PC-9 (cell line): ENCODE measurements at regions not wholly inside any gene's neighbourhood (a gene's known extent, or its start where the extent isn't known, plus 50 kb on each side); places are given as distances from the start of the nearest gene placed in this dataset.

Experiments used
- BruUV-seq: library from RNA; stranded (reverse); fragments of 400-500 nt; replicated peaks from 2 replicates; lab custom pipeline; 2021; lab: Mats Ljungman, UMichigan
- CTCF ChIA-PET: fragments of 300-600 bp; sonication (Branson Sonifier 250); formaldehyde crosslinking; loops from one replicate; lab custom pipeline; 2022; ENCODE audit warnings: antibody characterized with exemption; lab: Charles Lee
- POLR2A ChIA-PET: fragments of 300-600 bp; sonication (Branson Sonifier 250); formaldehyde crosslinking; loops from one replicate; lab custom pipeline; 2022; ENCODE audit warnings: antibody characterized with exemption; ENCODE audit not compliant: unreplicated experiment; lab: Charles Lee
- DNase-seq, 2 experiments: peaks; one replicate each; pipeline versions ENCODE4 v3.0.0 to v3.0.0-alpha.2; 2015 to 2022; ENCODE audit warnings: mixed read lengths in 1 of 2
- H2AFZ ChIP-seq: fragments of 200-600 bp; sonication (generic); 2 replicates; pipeline ENCODE4 v1.8.1; 2017; ENCODE audit warnings: antibody characterized with exemption
- H3F3A ChIP-seq: fragments of 200-600 bp; sonication (generic); 2 replicates; pipeline ENCODE4 v1.8.1; 2017; ENCODE audit warnings: antibody characterized with exemption, mild to moderate bottlenecking, low read depth; ENCODE audit not compliant: insufficient read depth
- H3K27ac ChIP-seq: fragments of 200-600 bp; sonication (generic); 2 replicates; pipeline ENCODE4 v1.6.1; 2016; ENCODE audit warnings: mixed run types
- H3K27me3 ChIP-seq: fragments of 200-600 bp; sonication (generic); 2 replicates; pipeline ENCODE4 v1.6.1; 2016; ENCODE audit warnings: low read depth, mixed run types; ENCODE audit not compliant: insufficient read depth
- H3K36me3 ChIP-seq: fragments of 200-600 bp; sonication (generic); 2 replicates; pipeline ENCODE4 v1.6.1; 2016; ENCODE audit warnings: low read depth, mixed run types
- H3K4me1 ChIP-seq: fragments of 200-600 bp; sonication (generic); replicated peaks from 2 replicates; pipeline ENCODE4 v1.6.1; 2016; ENCODE audit warnings: mixed run types; ENCODE audit not compliant: insufficient read depth
- H3K4me2 ChIP-seq: fragments of 200-600 bp; sonication (generic); 2 replicates; pipeline ENCODE4 v1.6.1; 2017; ENCODE audit warnings: mixed run types
- H3K4me3 ChIP-seq: fragments of 200-600 bp; sonication (generic); 2 replicates; pipeline ENCODE4 v1.6.1; 2016; ENCODE audit warnings: mixed run types
- H3K79me2 ChIP-seq: fragments of 200-600 bp; sonication (generic); 2 replicates; pipeline ENCODE4 v1.6.1; 2017; ENCODE audit warnings: low read depth, mixed run types
- H3K9me2 ChIP-seq: fragments of 200-600 bp; sonication (generic); 2 replicates; pipeline ENCODE4 v1.8.1; 2017; ENCODE audit warnings: mild to moderate bottlenecking; ENCODE audit not compliant: insufficient read depth
- H3K9me3 ChIP-seq: fragments of 200-600 bp; sonication (generic); 2 replicates; pipeline ENCODE4 v1.8.1; 2016; ENCODE audit warnings: low read depth; ENCODE audit not compliant: insufficient read depth
- H4K20me1 ChIP-seq: fragments of 200-600 bp; sonication (generic); 2 replicates; pipeline ENCODE4 v1.8.1; 2017; ENCODE audit not compliant: insufficient read depth
- CTCF ChIP-seq: fragments of 200-600 bp; sonication (generic); conservative IDR thresholded peaks from 2 replicates; pipeline ENCODE4 v1.6.1; 2017; ENCODE audit warnings: mixed run types, antibody characterized with exemption, mild to moderate bottlenecking, moderate library complexity
- EZH2 ChIP-seq: fragments of 200-600 bp; sonication (generic); IDR thresholded peaks from 2 replicates; pipeline ENCODE4 v1.8.0; 2017; ENCODE audit warnings: antibody characterized with exemption, low read depth
- intact Hi-C: fragments of 100-400 bp; cut with micrococcal nuclease; formaldehyde crosslinking; loops from one replicate; pipeline ENCODE4 v1.10.0; 2022; ENCODE audit not compliant: unreplicated experiment

- intact Hi-C loops: no loop called here
- TF ChIP-seq EZH2: no peak
- TF ChIP-seq CTCF: no peak
- Histone ChIP-seq H2AFZ (no peak overlapping the region), H3K4me3 (no peak overlapping the region), H3K4me1 (no peaks in the 10 kb centered on the region), H3K79me2 (no peaks in the 10 kb centered on the region), H3K36me3 (no peaks in the 10 kb centered on the region), H3K27me3 (peaks cover 3% of the 10 kb centered on the region; the same call in 1 of the 2 replicates), H3K4me2 (no peak overlapping the region), H3K9me2 (no peaks in the 10 kb centered on the region), H3F3A (no peaks in the 10 kb centered on the region), H3K27ac (no peak overlapping the region), H4K20me1 (no peaks in the 10 kb centered on the region), H3K9me3 (no peaks in the 10 kb centered on the region)
- BruUV-seq: no TSS peak
- DNase-seq: no peak
- CTCF ChIA-PET: no interaction called here
- POLR2A ChIA-PET: no interaction called here
Measured at GRCh38 chr5:164233791-164234190, 728.4 kb downstream of the MAT2B start.

- ChIA-PET POLR2A (no interaction called here), CTCF (no interaction called here)
- no peaks in the 10 kb centered on the region for H3K9me3 ChIP-seq
- intact Hi-C loops: no loop called here
- H3F3A ChIP-seq: no peaks in the 10 kb centered on the region
- no peaks in the 10 kb centered on the region for H3K79me2 ChIP-seq
- no peaks in the 10 kb centered on the region for H3K4me1 ChIP-seq
- TF ChIP-seq EZH2 (no peak), CTCF (no peak)
- no peak overlapping the region for H3K4me3 ChIP-seq
- H3K4me2 ChIP-seq: no peak overlapping the region
- H3K9me2 ChIP-seq: no peaks in the 10 kb centered on the region
- H3K27ac ChIP-seq: no peak overlapping the region
- no peaks in the 10 kb centered on the region for H3K36me3 ChIP-seq
- H2AFZ ChIP-seq: no peak overlapping the region
- DNase-seq: no peak
- BruUV-seq: no TSS peak
- no peaks in the 10 kb centered on the region for H4K20me1 ChIP-seq
- peaks cover 6% of the 10 kb centered on the region; the same call in 1 of the 2 replicates for H3K27me3 ChIP-seq
Measured at GRCh38 chr5:164234321-164234720, 728.9 kb downstream of the MAT2B start.

- intact Hi-C loops: no loop called here
- Histone ChIP-seq H3K27me3 (peaks cover 6% of the 10 kb centered on the region; the same call in 1 of the 2 replicates), H3K9me2 (no peaks in the 10 kb centered on the region), H3K4me3 (no peak overlapping the region), H3K4me1 (no peaks in the 10 kb centered on the region), H3K27ac (no peak overlapping the region), H3K36me3 (no peaks in the 10 kb centered on the region), H3F3A (no peaks in the 10 kb centered on the region), H2AFZ (no peak overlapping the region), H4K20me1 (no peaks in the 10 kb centered on the region), H3K79me2 (no peaks in the 10 kb centered on the region), H3K9me3 (no peaks in the 10 kb centered on the region), H3K4me2 (no peak overlapping the region)
- BruUV-seq: no TSS peak
- no peak for TF ChIP-seq EZH2
- no peak for TF ChIP-seq CTCF
- no peak for DNase-seq
- ChIA-PET CTCF (no interaction called here), POLR2A (no interaction called here)
Measured at GRCh38 chr5:164235300-164235891, 730.0 kb downstream of the MAT2B start.
